ENCODE measurements at regions not wholly inside any gene's neighbourhood (a gene's known extent, or its start where the extent isn't known, plus 50 kb on each side); places are given as distances from the start of the nearest gene placed in this dataset.

GRCh38 chr5:28561522-28561921, 1523.1 kb upstream of the CDH9 start:
- TF ChIP-seq, protein P1, sequence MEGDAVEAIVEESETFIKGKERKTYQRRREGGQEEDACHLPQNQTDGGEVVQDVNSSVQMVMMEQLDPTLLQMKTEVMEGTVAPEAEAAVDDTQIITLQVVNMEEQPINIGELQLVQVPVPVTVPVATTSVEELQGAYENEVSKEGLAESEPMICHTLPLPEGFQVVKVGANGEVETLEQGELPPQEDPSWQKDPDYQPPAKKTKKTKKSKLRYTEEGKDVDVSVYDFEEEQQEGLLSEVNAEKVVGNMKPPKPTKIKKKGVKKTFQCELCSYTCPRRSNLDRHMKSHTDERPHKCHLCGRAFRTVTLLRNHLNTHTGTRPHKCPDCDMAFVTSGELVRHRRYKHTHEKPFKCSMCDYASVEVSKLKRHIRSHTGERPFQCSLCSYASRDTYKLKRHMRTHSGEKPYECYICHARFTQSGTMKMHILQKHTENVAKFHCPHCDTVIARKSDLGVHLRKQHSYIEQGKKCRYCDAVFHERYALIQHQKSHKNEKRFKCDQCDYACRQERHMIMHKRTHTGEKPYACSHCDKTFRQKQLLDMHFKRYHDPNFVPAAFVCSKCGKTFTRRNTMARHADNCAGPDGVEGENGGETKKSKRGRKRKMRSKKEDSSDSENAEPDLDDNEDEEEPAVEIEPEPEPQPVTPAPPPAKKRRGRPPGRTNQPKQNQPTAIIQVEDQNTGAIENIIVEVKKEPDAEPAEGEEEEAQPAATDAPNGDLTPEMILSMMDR (IDR thresholded peaks at IDR 0.05; ENCODE audit: extremely low read depth, insufficient read depth, missing control alignments), result no peak
- DNase-seq (ENCODE audit: low spot score), result no peak
- in situ Hi-C loops (cut with MboI; ENCODE audit: low pct_unique_long_range_greater_than_20kb, low sequenced_read_pairs, unreplicated experiment), result no loop called here

DNA sequence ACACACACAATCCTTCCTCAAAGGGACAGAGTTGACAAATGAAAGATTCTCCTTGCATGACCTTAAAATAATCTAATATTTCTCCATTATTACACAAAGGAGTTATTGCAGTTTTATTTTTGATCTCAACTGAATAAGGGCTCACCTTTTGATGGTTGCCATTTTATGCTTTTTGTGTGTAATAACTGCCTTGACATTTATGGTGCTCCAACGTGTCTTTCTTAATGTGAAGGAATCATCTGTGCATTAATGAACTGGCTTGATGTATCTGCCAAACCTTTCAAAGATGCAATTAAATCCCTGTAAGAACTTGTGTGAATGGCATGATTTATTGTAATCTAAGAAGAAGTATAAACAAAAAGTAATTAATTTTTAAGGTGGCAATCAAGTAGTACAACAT, 1519.8 kb upstream of the CDH9 start:
- in situ Hi-C loops (cut with MboI; ENCODE audit: low pct_unique_long_range_greater_than_20kb, low sequenced_read_pairs, unreplicated experiment), result no loop called here
- TF ChIP-seq, protein P1 (IDR thresholded peaks at IDR 0.05; ENCODE audit: extremely low read depth, insufficient read depth, missing control alignments), result no peak
- no peak for DNase-seq (ENCODE audit: low spot score)

GRCh38 chr5:28557114-28557513, 1518.7 kb upstream of the CDH9 start:
- in situ Hi-C loops (cut with MboI; ENCODE audit: low pct_unique_long_range_greater_than_20kb, low sequenced_read_pairs, unreplicated experiment), result no loop called here
- no peak for DNase-seq (ENCODE audit: low spot score)
- TF ChIP-seq, protein P1 (IDR thresholded peaks at IDR 0.05; ENCODE audit: extremely low read depth, insufficient read depth, missing control alignments), result no peak

- TF ChIP-seq, protein P1 (IDR thresholded peaks at IDR 0.05; ENCODE audit: extremely low read depth, insufficient read depth, missing control alignments), result no peak
- in situ Hi-C loops (cut with MboI; ENCODE audit: low pct_unique_long_range_greater_than_20kb, low sequenced_read_pairs, unreplicated experiment), result no loop called here
- DNase-seq (ENCODE audit: low spot score), result no peak
Measured at GRCh38 chr5:28549588-28549987, 1511.2 kb upstream of the CDH9 start.

DNA sequence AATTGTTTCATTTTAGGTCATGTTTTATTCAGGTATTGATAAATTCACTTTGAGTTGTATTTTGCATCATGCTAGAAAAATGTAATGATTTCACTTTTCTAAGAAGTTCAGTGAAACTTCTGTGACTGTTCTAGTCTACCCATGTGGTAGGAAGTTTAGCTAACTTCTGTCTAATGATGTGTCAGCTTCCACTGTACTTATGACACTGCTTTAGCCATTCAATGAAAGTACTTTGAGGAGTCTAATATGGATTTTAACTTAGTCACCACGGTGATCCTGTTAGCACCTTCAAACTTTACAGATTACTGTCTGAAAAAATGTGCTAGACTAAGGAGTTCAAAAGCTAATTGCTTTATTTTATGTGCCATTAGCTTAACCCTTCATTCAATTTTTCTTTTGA, 1510.5 kb upstream of the CDH9 start:
- DNase-seq (ENCODE audit: low spot score), result no peak
- TF ChIP-seq, protein P1 (IDR thresholded peaks at IDR 0.05; ENCODE audit: extremely low read depth, insufficient read depth, missing control alignments), result no peak
- in situ Hi-C loops (cut with MboI; ENCODE audit: low pct_unique_long_range_greater_than_20kb, low sequenced_read_pairs, unreplicated experiment), result no loop called here

- TF ChIP-seq, protein P1 (IDR thresholded peaks at IDR 0.05; ENCODE audit: extremely low read depth, insufficient read depth, missing control alignments), result no peak
- in situ Hi-C loops (cut with MboI; ENCODE audit: low pct_unique_long_range_greater_than_20kb, low sequenced_read_pairs, unreplicated experiment), result no loop called here
- DNase-seq (ENCODE audit: low spot score), result no peak
Measured at GRCh38 chr5:28544501-28544900, 1506.1 kb upstream of the CDH9 start.
